ENCODE measurements at regions not wholly inside any gene's neighbourhood (a gene's known extent, or its start where the extent isn't known, plus 50 kb on each side); places are given as distances from the start of the nearest gene placed in this dataset.

DNA sequence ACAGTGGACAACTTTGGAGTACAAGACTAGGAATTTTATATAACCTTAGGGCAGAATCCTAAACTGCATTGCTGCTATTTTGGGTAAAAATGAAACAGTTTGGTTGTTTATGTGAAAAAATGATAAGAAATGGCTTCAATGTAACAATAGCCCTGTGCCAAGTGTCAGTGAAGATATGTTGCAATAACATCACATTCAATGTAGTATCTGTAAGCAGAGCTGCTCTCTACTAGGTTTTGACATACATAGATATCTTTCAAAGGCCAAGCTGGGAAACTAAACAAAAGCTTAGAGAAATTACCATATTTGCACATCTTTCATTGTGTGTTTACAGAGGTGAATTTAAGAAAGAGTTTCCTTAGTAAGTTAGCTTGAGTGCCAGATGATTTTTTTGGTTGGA, 135.0 kb upstream of the DOK6 start:
- TF ChIP-seq CTCF (conservative IDR thresholded peaks at IDR 0.05; ENCODE audit: low read depth, low read length) (no peak), EZH2 (IDR thresholded peaks at IDR 0.05; ENCODE audit: borderline replicate concordance, low read depth, low read length, poor library complexity, severe bottlenecking) (no peak)

Data from A673 (cell line).